ENCODE measurements at regions not wholly inside any gene's neighbourhood (a gene's known extent, or its start where the extent isn't known, plus 50 kb on each side); places are given as distances from the start of the nearest gene placed in this dataset.

DNA sequence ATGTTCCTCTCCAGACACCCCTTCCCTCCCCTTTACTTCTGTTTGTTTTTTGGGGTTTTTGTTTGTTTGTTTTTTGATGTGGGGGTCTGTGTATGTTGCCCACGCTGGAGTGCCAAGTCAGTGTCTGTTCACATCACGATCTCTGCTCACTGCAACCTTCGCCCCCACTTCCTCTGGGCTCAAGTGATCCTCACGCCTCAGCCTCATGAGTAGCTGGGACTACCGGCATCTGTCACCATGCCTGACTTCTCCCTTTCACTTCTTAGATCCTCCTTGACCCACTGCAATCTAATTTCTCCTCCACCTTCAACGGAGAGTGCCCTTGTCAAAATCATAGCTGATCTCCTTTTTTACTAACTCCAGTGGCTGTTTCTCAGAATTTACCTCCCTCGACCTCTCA lies 100.7 kb upstream of the KIF26B start:
- no peak for TF ChIP-seq EZH2phosphoT487 (IDR thresholded peaks at IDR 0.05; ENCODE audit: borderline replicate concordance)
- TF ChIP-seq CTCF (conservative IDR thresholded peaks at IDR 0.05; ENCODE audit: low read length): no peak
- H2AFZ ChIP-seq (ENCODE audit: low read length): no peak overlapping the region

DNA sequence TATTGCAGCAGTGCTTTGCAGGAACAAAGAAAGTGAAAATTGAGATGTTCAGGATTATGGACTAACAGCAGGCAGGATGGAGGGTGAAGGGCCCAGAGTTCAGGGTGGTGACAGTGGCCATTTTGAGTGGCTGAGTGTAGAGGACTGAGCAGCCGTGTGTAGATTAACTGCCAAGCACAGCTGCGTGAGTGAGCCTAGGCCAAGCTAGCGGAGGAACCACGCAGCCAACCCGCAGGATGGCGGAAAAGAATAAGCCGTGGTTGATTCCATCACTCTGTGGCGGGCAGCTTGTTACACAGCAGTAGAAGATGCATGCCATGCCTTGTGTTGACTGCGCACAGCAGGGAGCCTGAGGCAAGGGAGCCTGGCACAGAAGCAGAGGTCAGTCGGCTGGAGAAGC lies 102.5 kb upstream of the KIF26B start:
- H2AFZ ChIP-seq (ENCODE audit: low read length): no peak overlapping the region
- no peak for TF ChIP-seq EZH2phosphoT487 (IDR thresholded peaks at IDR 0.05; ENCODE audit: borderline replicate concordance)
- no peak for TF ChIP-seq CTCF (conservative IDR thresholded peaks at IDR 0.05; ENCODE audit: low read length)

More for the DNA sequence above, 100.7 kb upstream of the KIF26B start:
- H3K4me2 ChIP-seq (ENCODE audit: low read depth, low read length, poor library complexity, severe bottlenecking): no peak overlapping the region
- no peaks in the 10 kb centered on the region for H4K20me1 ChIP-seq (ENCODE audit: insufficient read depth, low read length, poor library complexity, severe bottlenecking)
- H3K9ac ChIP-seq (ENCODE audit: low read depth, low read length, poor library complexity, severe bottlenecking): no peak overlapping the region
- H3K79me2 ChIP-seq (ENCODE audit: insufficient read depth, low read length): no peaks in the 10 kb centered on the region
- H3K4me3 ChIP-seq (ENCODE audit: low read length, poor library complexity, severe bottlenecking): no peak overlapping the region
- H3K9me2 ChIP-seq (replicated peaks; ENCODE audit: low read depth, low read length): no peaks in the 10 kb centered on the region
- H3K36me3 ChIP-seq (ENCODE audit: insufficient read depth, low read length): no peaks in the 10 kb centered on the region
- no peaks in the 10 kb centered on the region for H3K9me3 ChIP-seq (ENCODE audit: insufficient read depth, low read depth, low read length)
- no peaks in the 10 kb centered on the region for H3K27me3 ChIP-seq (ENCODE audit: insufficient read depth, low read length, poor library complexity, severe bottlenecking)
- H3K4me1 ChIP-seq (ENCODE audit: insufficient read depth, low read length, poor library complexity, severe bottlenecking): peaks cover 6% of the 10 kb centered on the region
- no peaks in the 10 kb centered on the region for H3F3A ChIP-seq (ENCODE audit: low read depth)

DNA sequence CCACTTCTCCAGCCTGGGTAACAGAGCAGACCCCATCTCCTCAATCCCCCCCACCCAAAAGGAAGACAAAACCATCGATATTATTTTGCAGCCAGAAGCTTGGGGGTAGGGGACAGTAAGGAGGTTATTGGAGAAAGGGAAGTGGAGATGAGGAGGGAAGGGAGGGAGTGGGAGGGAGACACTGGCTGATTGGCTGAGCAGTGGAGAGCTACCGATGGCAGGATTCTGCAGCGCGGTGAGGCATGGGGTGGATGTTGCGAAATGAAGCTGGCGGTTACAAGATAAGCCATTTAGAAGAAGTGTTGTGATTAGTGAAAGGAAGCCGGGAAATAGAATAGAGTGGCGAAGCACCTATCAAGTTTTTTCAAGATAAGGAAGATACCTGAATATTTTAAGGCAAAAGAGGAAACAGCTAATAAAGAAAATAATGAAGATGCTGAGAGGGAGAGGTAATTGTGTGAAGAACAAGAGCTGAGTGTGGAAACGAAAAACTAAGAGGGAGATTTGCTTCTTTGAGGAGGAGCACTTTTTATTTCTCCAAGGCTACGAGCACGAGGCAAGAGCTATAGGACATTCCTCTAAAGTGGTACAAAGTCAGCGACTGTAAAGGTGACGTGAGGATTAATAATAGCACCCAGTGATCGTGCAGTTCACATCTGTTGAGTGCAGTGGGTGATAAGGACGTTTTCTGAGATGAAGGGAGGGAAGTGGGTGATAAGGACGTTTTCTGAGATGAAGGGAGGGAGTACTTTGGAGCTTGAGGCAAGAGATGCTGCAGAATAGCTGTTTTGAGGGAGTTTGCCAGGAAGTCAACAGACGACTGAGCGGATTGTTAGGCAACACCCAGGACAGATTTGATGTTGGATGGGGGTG lies 103.2 kb upstream of the KIF26B start:
- Histone ChIP-seq H3F3A (ENCODE audit: low read depth) (no peaks in the 10 kb centered on the region), H2AFZ (ENCODE audit: low read length) (no peak overlapping the region), H3K9me2 (replicated peaks; ENCODE audit: low read depth, low read length) (no peaks in the 10 kb centered on the region), H3K9ac (ENCODE audit: low read depth, low read length, poor library complexity, severe bottlenecking) (no peak overlapping the region), H4K20me1 (ENCODE audit: insufficient read depth, low read length, poor library complexity, severe bottlenecking) (no peaks in the 10 kb centered on the region), H3K36me3 (ENCODE audit: insufficient read depth, low read length) (no peaks in the 10 kb centered on the region), H3K4me1 (ENCODE audit: insufficient read depth, low read length, poor library complexity, severe bottlenecking) (peaks cover 6% of the 10 kb centered on the region), H3K9me3 (ENCODE audit: insufficient read depth, low read depth, low read length) (no peaks in the 10 kb centered on the region), H3K79me2 (ENCODE audit: insufficient read depth, low read length) (no peaks in the 10 kb centered on the region), H3K4me2 (ENCODE audit: low read depth, low read length, poor library complexity, severe bottlenecking) (no peak overlapping the region), H3K27me3 (ENCODE audit: insufficient read depth, low read length, poor library complexity, severe bottlenecking) (no peaks in the 10 kb centered on the region), H3K4me3 (ENCODE audit: low read length, poor library complexity, severe bottlenecking) (no peak overlapping the region)
- TF ChIP-seq EZH2phosphoT487 (IDR thresholded peaks at IDR 0.05; ENCODE audit: borderline replicate concordance) (no peak), CTCF (conservative IDR thresholded peaks at IDR 0.05; ENCODE audit: low read length) (no peak)

More for the DNA sequence above, 102.5 kb upstream of the KIF26B start:
- H3K4me3 ChIP-seq (ENCODE audit: low read length, poor library complexity, severe bottlenecking): no peak overlapping the region
- no peaks in the 10 kb centered on the region for H3K79me2 ChIP-seq (ENCODE audit: insufficient read depth, low read length)
- peaks cover 6% of the 10 kb centered on the region for H3K4me1 ChIP-seq (ENCODE audit: insufficient read depth, low read length, poor library complexity, severe bottlenecking)
- H4K20me1 ChIP-seq (ENCODE audit: insufficient read depth, low read length, poor library complexity, severe bottlenecking): no peaks in the 10 kb centered on the region
- no peaks in the 10 kb centered on the region for H3K36me3 ChIP-seq (ENCODE audit: insufficient read depth, low read length)
- no peaks in the 10 kb centered on the region for H3K9me3 ChIP-seq (ENCODE audit: insufficient read depth, low read depth, low read length)
- H3K9me2 ChIP-seq (replicated peaks; ENCODE audit: low read depth, low read length): no peaks in the 10 kb centered on the region
- H3K9ac ChIP-seq (ENCODE audit: low read depth, low read length, poor library complexity, severe bottlenecking): no peak overlapping the region
- H3F3A ChIP-seq (ENCODE audit: low read depth): no peaks in the 10 kb centered on the region
- H3K4me2 ChIP-seq (ENCODE audit: low read depth, low read length, poor library complexity, severe bottlenecking): no peak overlapping the region
- no peaks in the 10 kb centered on the region for H3K27me3 ChIP-seq (ENCODE audit: insufficient read depth, low read length, poor library complexity, severe bottlenecking)

Measured in Loucy (cell line).